Tibial nerve (tissue), 4 donors: ENCODE measurements at regions not wholly inside any gene's neighbourhood (a gene's known extent, or its start where the extent isn't known, plus 50 kb on each side); places are given as distances from the start of the nearest gene placed in this dataset.

Experiments
- DNase-seq, 2 donors: peaks; one replicate each; pipeline ENCODE4 v3.0.0-alpha.2; 2019; ENCODE audit warnings: low spot score in 2 of 2
- H3K27ac ChIP-seq, 4 donors: fragments of 200-600 bp; sonication (generic) in 3 of 4; one replicate each; pipeline ENCODE4 v1.5.1; 2017 to 2019; ENCODE audit warnings: mild to moderate bottlenecking in 1 of 4
- H3K27me3 ChIP-seq, 2 donors: fragments of 200-600 bp; sonication (generic) in 1 of 2; one replicate each; pipeline versions ENCODE4 v1.5.1 to v1.6.0; 2017 to 2019
- H3K36me3 ChIP-seq, 3 donors: fragments of 200-600 bp; sonication (generic); one replicate each; pipeline ENCODE4 v1.5.1; 2018 to 2019
- H3K4me1 ChIP-seq, 4 donors: fragments of 200-600 bp; sonication (generic) in 3 of 4; one replicate each; pipeline ENCODE4 v1.5.1; 2017 to 2019
- H3K4me3 ChIP-seq, 4 donors: fragments of 200-600 bp; sonication (generic) in 3 of 4; one replicate each; pipeline ENCODE4 v1.5.1; 2017 to 2019; ENCODE audit warnings: mild to moderate bottlenecking in 1 of 4, moderate library complexity in 1 of 4
- H3K9me3 ChIP-seq, 4 donors: fragments of 200-600 bp; sonication (generic) in 3 of 4; one replicate each; pipeline ENCODE4 v1.5.1; 2017 to 2019
- EP300 ChIP-seq, 2 donors: sonication (generic); formaldehyde crosslinking; IDR thresholded peaks; one replicate each; pipeline ENCODE4 v1.6.1; 2017; ENCODE audit warnings: antibody characterized with exemption in 2 of 2, mild to moderate bottlenecking in 1 of 2
- POLR2A ChIP-seq, 2 donors: fragments of 450-650 bp; IDR thresholded peaks; one replicate each; pipeline ENCODE4 v1.6.1; 2017; ENCODE audit warnings: antibody characterized with exemption in 2 of 2, mild to moderate bottlenecking in 2 of 2, moderate library complexity in 2 of 2
- WGBS, 2 donors: methylation state at CpG; one replicate each; pipeline ENCODE4 v1.1.5; 2018; 5-methylcytosine and 5-hydroxymethylcytosine counted together
- TF ChIP-seq, protein P1 (sequence below), 5 experiments: fragments of 200-600 bp in 3 of 5; fragments of 450-650 bp in 2 of 5; sonication (generic) in 3 of 5; IDR thresholded peaks; one replicate each; pipeline ENCODE4 v1.5.1; 2016 to 2019; ENCODE audit warnings: antibody characterized with exemption in 5 of 5, mild to moderate bottlenecking in 3 of 5, moderate library complexity in 2 of 5

DNA sequence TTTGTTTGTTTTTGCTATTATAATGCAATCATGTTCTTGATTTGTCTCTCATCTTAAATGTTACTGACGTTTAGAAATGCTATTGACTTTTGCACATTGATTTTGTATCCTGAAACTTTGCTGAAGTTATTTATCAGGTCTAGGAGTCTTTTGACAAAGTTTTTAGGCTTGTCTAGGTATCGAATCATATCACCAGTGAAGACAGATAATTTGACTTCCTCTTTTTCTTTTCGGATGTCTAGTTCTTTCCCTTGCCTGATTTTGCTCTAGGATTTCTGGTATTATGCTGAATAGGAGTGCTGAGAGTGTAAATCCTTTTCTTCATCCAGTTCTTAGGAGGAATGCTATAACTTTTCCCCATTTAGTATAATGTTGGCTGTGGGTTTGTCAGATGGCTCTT, 719.7 kb upstream of the BCHE start:
- Histone ChIP-seq H3K9me3 (no peaks in the 10 kb centered on the region), H3K36me3 (no peaks in the 10 kb centered on the region), H3K4me1 (no peaks in the 10 kb centered on the region), H3K27me3 (no peaks in the 10 kb centered on the region), H3K4me3 (no peak overlapping the region), H3K27ac (no peak overlapping the region)
- 78% methylated on average over 3 of the region's 3 CpGs for WGBS, 2 donors
- no peak for TF ChIP-seq EP300 (IDR thresholded peaks at IDR 0.05)
- TF ChIP-seq, protein P1, sequence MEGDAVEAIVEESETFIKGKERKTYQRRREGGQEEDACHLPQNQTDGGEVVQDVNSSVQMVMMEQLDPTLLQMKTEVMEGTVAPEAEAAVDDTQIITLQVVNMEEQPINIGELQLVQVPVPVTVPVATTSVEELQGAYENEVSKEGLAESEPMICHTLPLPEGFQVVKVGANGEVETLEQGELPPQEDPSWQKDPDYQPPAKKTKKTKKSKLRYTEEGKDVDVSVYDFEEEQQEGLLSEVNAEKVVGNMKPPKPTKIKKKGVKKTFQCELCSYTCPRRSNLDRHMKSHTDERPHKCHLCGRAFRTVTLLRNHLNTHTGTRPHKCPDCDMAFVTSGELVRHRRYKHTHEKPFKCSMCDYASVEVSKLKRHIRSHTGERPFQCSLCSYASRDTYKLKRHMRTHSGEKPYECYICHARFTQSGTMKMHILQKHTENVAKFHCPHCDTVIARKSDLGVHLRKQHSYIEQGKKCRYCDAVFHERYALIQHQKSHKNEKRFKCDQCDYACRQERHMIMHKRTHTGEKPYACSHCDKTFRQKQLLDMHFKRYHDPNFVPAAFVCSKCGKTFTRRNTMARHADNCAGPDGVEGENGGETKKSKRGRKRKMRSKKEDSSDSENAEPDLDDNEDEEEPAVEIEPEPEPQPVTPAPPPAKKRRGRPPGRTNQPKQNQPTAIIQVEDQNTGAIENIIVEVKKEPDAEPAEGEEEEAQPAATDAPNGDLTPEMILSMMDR (IDR thresholded peaks at IDR 0.05): no peak
- TF ChIP-seq POLR2A (IDR thresholded peaks at IDR 0.05): no peak
- DNase-seq: no peak

DNA sequence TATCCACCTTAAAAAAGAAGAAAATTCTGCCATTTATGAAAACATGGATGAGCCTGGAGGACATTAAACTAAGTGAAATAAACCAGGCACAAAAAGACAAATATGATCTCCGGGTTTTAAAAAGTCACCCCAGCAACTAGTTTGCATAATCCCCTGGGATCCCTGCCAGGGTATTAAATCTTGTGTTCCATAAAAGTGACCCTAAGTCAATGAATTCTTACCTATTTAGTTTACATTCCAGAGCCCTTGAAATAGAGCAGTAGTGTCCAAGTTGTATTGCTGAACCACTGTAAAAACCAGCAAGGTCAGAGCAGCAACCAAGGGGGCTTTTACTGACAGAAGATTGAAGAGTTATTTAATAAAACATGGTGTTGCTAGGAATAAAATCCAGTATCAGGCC, 716.8 kb upstream of the BCHE start:
- Histone ChIP-seq H3K27ac (no peak overlapping the region), H3K9me3 (no peaks in the 10 kb centered on the region), H3K4me1 (no peaks in the 10 kb centered on the region), H3K36me3 (no peaks in the 10 kb centered on the region), H3K27me3 (no peaks in the 10 kb centered on the region), H3K4me3 (no peak overlapping the region)
- DNase-seq: no peak
- 34 to 39% methylated on average over 1 of the region's 1 CpG for WGBS, 2 donors
- TF ChIP-seq, protein P1 (IDR thresholded peaks at IDR 0.05): no peak
- TF ChIP-seq POLR2A (IDR thresholded peaks at IDR 0.05): no peak
- TF ChIP-seq EP300 (IDR thresholded peaks at IDR 0.05): no peak

DNA sequence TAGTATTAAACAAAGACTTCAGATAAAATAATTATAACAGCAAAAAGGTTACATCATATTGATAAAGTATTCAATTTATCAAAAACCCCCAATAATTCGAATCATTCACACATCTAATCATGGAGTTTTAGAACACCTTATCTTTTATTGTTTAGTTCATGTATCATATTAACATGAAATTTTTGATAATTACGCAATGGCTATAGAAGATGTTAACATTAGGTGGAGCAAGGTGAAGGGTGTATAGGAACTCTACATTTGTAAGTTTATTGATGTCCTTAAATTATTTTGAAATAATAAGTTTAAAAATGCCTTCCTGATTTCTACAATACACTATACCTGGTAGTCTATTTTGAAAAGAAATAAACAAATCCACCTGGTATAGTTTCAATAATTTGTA, 696.5 kb upstream of the BCHE start:
- H3K27me3 ChIP-seq: no peaks in the 10 kb centered on the region
- H3K4me3 ChIP-seq: no peak overlapping the region
- TF ChIP-seq POLR2A (IDR thresholded peaks at IDR 0.05): no peak
- TF ChIP-seq, protein P1 (IDR thresholded peaks at IDR 0.05): no peak
- no peaks in the 10 kb centered on the region for H3K4me1 ChIP-seq
- H3K27ac ChIP-seq: no peak overlapping the region
- H3K36me3 ChIP-seq: no peaks in the 10 kb centered on the region
- peaks cover 0 to 9% (median 0%) of the 10 kb centered on the region in 4 donors for H3K9me3 ChIP-seq
- WGBS, 2 donors: 83 to 91% methylated on average over 2 of the region's 2 CpGs
- DNase-seq: no peak

DNA sequence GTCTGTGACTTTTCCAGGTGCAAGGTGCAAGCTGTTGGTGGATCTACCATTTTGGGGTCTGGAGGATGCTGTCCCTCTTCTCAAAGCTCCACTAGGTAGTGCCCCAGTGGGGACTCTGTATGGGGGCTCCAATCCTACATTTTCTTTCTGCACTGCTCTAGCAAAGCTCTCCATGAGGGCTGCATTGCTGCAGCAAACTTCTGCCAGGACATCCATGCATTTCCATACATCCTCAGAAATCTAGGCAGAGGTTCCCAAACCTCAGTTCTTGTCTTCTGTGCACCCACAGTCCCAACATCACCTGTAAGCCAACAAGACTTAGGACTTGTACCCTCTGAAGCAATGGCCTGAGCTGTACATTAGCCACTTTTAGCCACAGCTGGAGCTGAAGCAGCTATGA, 694.5 kb upstream of the BCHE start:
- Histone ChIP-seq H3K4me1 (no peaks in the 10 kb centered on the region), H3K4me3 (no peak overlapping the region), H3K9me3 (peaks cover 0 to 9% (median 0%) of the 10 kb centered on the region in 4 donors), H3K27ac (no peak overlapping the region), H3K36me3 (no peaks in the 10 kb centered on the region), H3K27me3 (no peaks in the 10 kb centered on the region)
- DNase-seq: no peak
- TF ChIP-seq, protein P1 (IDR thresholded peaks at IDR 0.05): no peak
- TF ChIP-seq POLR2A (IDR thresholded peaks at IDR 0.05): no peak
- TF ChIP-seq EP300 (IDR thresholded peaks at IDR 0.05): no peak

- Histone ChIP-seq H3K27me3 (no peaks in the 10 kb centered on the region), H3K4me1 (no peaks in the 10 kb centered on the region), H3K4me3 (no peak overlapping the region), H3K27ac (no peak overlapping the region), H3K36me3 (no peaks in the 10 kb centered on the region), H3K9me3 (peaks cover 0 to 8% (median 0%) of the 10 kb centered on the region in 4 donors)
- no peak for DNase-seq
- WGBS, 2 donors: 15 to 17% methylated on average over 2 of the region's 2 CpGs
- TF ChIP-seq, protein P1 (IDR thresholded peaks at IDR 0.05): no peak
- TF ChIP-seq POLR2A (IDR thresholded peaks at IDR 0.05): no peak
- no peak for TF ChIP-seq EP300 (IDR thresholded peaks at IDR 0.05)
These were observed 690.1 kb upstream of the BCHE start for GRCh38 chr3:166527325-166527724.
